ENCODE measurements at regions not wholly inside any gene's neighbourhood (a gene's known extent, or its start where the extent isn't known, plus 50 kb on each side); places are given as distances from the start of the nearest gene placed in this dataset.

- Histone ChIP-seq H3K9ac (replicated peaks; ENCODE audit: extremely low read depth, insufficient read depth, low read length) (peak overlapping the region; percentile 31), H2AFZ (ENCODE audit: low read depth, low read length) (no peak overlapping the region), H3K9me3 (replicated peaks; ENCODE audit: control insufficient read depth, insufficient read depth, low read length) (no peaks in the 10 kb centered on the region), H3K4me3 (replicated peaks in 1 of 3; ENCODE audit: insufficient read depth in 1 of 3, low read depth in 1 of 3, low read length in 3 of 3) (no peak overlapping the region), H3K27ac (ENCODE audit: insufficient read depth, low read depth, low read length) (peak overlapping the region; percentile 68), H3K9me1 (replicated peaks; ENCODE audit: control insufficient read depth, extremely low read depth, insufficient read depth, low read length) (no peaks in the 10 kb centered on the region), H3K79me2 (ENCODE audit: control insufficient read depth, insufficient read depth, low read length) (no peaks in the 10 kb centered on the region), H3K4me2 (ENCODE audit: insufficient read depth, low read length) (peak overlapping the region; percentile 72), H4K20me1 (replicated peaks; ENCODE audit: control insufficient read depth, extremely low read depth, insufficient read depth, low read length) (no peaks in the 10 kb centered on the region), H3K27me3 (ENCODE audit: control insufficient read depth in 2 of 2, insufficient read depth in 2 of 2, low read length in 2 of 2) (no peaks in the 10 kb centered on the region), H3K4me1 (ENCODE audit: control insufficient read depth, extremely low read depth, insufficient read depth, low read length) (peaks cover 19% of the 10 kb centered on the region), H3K36me3 (ENCODE audit: control insufficient read depth in 2 of 2, extremely low read depth in 1 of 2, insufficient read depth in 2 of 2, low read length in 2 of 2) (no peaks in the 10 kb centered on the region)
- no peak for FAIRE-seq
- ChIA-PET POLR2A (no interaction called here), CTCF (interaction anchor here (1.0 to 2.1 kb wide), 5 partner anchors 11 to 480 kb away, joined by 3 to 8 read pairs (median 6); no protein-coding TSS in a partner anchor)
- TF ChIP-seq EZH2 (IDR thresholded peaks at IDR 0.05; ENCODE audit: borderline replicate concordance, low read depth, low read length, severe bottlenecking) (no peak), MYC (IDR thresholded peaks at IDR 0.05; ENCODE audit: low read depth, low read length) (no peak), JUN (IDR thresholded peaks at IDR 0.05; ENCODE audit: borderline replicate concordance, insufficient read depth, insufficient read length, low read depth) (no peak), POLR2AphosphoS5 (IDR thresholded peaks at IDR 0.05; ENCODE audit: insufficient read depth, low read depth, low read length) (no peak), FOS (IDR thresholded peaks at IDR 0.05; ENCODE audit: borderline replicate concordance, insufficient read depth, low read length) (no peak), GATA2 (IDR thresholded peaks at IDR 0.05; ENCODE audit: insufficient read depth, insufficient read length, low read depth, low read length) (no peak), POLR2A (IDR thresholded peaks at IDR 0.05; ENCODE audit: low read depth, low read length) (no peak)
- TF ChIP-seq, protein P1, sequence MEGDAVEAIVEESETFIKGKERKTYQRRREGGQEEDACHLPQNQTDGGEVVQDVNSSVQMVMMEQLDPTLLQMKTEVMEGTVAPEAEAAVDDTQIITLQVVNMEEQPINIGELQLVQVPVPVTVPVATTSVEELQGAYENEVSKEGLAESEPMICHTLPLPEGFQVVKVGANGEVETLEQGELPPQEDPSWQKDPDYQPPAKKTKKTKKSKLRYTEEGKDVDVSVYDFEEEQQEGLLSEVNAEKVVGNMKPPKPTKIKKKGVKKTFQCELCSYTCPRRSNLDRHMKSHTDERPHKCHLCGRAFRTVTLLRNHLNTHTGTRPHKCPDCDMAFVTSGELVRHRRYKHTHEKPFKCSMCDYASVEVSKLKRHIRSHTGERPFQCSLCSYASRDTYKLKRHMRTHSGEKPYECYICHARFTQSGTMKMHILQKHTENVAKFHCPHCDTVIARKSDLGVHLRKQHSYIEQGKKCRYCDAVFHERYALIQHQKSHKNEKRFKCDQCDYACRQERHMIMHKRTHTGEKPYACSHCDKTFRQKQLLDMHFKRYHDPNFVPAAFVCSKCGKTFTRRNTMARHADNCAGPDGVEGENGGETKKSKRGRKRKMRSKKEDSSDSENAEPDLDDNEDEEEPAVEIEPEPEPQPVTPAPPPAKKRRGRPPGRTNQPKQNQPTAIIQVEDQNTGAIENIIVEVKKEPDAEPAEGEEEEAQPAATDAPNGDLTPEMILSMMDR (IDR thresholded peaks at IDR 0.05; ENCODE audit: extremely low read depth in 1 of 2, insufficient read depth in 1 of 2, low read depth in 1 of 2, low read length in 2 of 2): no peak
- TF ChIP-seq, protein P2, sequence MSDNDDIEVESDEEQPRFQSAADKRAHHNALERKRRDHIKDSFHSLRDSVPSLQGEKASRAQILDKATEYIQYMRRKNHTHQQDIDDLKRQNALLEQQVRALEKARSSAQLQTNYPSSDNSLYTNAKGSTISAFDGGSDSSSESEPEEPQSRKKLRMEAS (IDR thresholded peaks at IDR 0.05; ENCODE audit: insufficient read depth, insufficient read length): no peak
- dilution Hi-C loops (cut with MboI; ENCODE audit: extremely low pct_ligation_motif_present, low sequenced_read_pairs) (no loop called here), intact Hi-C loops (cut with micrococcal nuclease) (loop anchor here (1.0 to 10.0 kb wide), 6 partner anchors 26 to 479 kb away; no protein-coding TSS in a partner anchor)
- DNase-seq (ENCODE audit: low read depth, low spot score): peak; percentile 45
- no TSS peak for BruUV-seq (replicated peaks)
Measured at GRCh38 chr4:141826260-141826659, 189.9 kb downstream of the IL15 start.
